ENCODE measurements at regions not wholly inside any gene's neighbourhood (a gene's known extent, or its start where the extent isn't known, plus 50 kb on each side); places are given as distances from the start of the nearest gene placed in this dataset.

DNA sequence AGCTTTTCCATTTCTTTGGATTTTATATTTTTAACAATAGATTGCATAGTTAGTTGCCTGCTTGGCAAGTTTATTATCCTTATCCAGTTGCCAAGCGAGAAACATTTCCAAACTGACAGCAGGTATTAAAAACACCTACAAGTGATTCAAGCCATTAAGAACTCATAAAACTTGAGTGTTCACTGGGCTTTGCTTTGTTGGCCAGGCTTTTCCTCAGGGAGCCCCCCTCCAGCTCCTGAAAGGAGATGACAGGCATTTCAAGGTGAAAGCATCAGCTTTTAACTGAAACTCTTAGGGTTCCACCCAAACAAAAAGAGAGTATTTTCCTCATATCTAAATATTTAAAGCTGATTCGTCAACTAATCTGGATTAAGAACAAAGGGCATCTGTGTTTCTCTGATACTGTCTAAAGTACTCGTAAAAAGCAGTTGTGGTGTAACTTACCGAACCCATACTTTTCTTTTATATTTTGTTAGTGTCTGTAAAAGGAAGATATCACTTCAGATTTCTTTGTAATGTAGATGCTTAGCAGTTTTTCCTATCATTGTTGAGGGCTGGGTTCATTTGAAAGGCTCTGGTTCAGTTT lies 363.4 kb downstream of the OTOL1 start:
- H4K20me1 ChIP-seq (ENCODE audit: control insufficient read depth, extremely low read depth, insufficient read depth, low read length): no peaks in the 10 kb centered on the region
- no peak overlapping the region for H3K9ac ChIP-seq (ENCODE audit: insufficient read depth, low read length)
- H3K27me3 ChIP-seq (ENCODE audit: control insufficient read depth, insufficient read depth, low read length): no peaks in the 10 kb centered on the region
- H3K4me2 ChIP-seq (ENCODE audit: extremely low read depth, insufficient read depth, low read length): no peak overlapping the region
- no peak overlapping the region for H3K27ac ChIP-seq (ENCODE audit: insufficient read depth, low read length)
- no peaks in the 10 kb centered on the region for H3K4me1 ChIP-seq (ENCODE audit: control insufficient read depth, extremely low read depth, insufficient read depth, low read length)
- no peaks in the 10 kb centered on the region for H3K9me3 ChIP-seq (ENCODE audit: control insufficient read depth, insufficient read depth, low read depth, low read length)
- TF ChIP-seq EZH2 (IDR thresholded peaks at IDR 0.05; ENCODE audit: low read length, missing control alignments): no peak
- TF ChIP-seq, protein P1, sequence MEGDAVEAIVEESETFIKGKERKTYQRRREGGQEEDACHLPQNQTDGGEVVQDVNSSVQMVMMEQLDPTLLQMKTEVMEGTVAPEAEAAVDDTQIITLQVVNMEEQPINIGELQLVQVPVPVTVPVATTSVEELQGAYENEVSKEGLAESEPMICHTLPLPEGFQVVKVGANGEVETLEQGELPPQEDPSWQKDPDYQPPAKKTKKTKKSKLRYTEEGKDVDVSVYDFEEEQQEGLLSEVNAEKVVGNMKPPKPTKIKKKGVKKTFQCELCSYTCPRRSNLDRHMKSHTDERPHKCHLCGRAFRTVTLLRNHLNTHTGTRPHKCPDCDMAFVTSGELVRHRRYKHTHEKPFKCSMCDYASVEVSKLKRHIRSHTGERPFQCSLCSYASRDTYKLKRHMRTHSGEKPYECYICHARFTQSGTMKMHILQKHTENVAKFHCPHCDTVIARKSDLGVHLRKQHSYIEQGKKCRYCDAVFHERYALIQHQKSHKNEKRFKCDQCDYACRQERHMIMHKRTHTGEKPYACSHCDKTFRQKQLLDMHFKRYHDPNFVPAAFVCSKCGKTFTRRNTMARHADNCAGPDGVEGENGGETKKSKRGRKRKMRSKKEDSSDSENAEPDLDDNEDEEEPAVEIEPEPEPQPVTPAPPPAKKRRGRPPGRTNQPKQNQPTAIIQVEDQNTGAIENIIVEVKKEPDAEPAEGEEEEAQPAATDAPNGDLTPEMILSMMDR (conservative IDR thresholded peaks at IDR 0.05 in 1 of 2, IDR thresholded peaks at IDR 0.05 in 1 of 2; ENCODE audit: low read depth in 1 of 2, low read length in 2 of 2): no peak
- no peak overlapping the region for H3K4me3 ChIP-seq (replicated peaks in 1 of 4; ENCODE audit: control extremely low read depth in 1 of 4, insufficient read depth in 1 of 4, low read depth in 3 of 4, low read length in 4 of 4)
- H3K36me3 ChIP-seq (ENCODE audit: control insufficient read depth, insufficient read depth, low read length): no peaks in the 10 kb centered on the region
- H2AFZ ChIP-seq (ENCODE audit: low read length): no peak overlapping the region
- no peak for DNase-seq (ENCODE audit: low read depth in 2 of 2)
- no peaks in the 10 kb centered on the region for H3K79me2 ChIP-seq (ENCODE audit: control insufficient read depth, insufficient read depth, low read length)

- Histone ChIP-seq H3K27ac (ENCODE audit: insufficient read depth, low read length) (no peak overlapping the region), H3K9ac (ENCODE audit: insufficient read depth, low read length) (no peak overlapping the region), H2AFZ (ENCODE audit: low read length) (no peak overlapping the region), H3K36me3 (ENCODE audit: control insufficient read depth, insufficient read depth, low read length) (no peaks in the 10 kb centered on the region), H3K27me3 (ENCODE audit: control insufficient read depth, insufficient read depth, low read length) (no peaks in the 10 kb centered on the region), H3K9me3 (ENCODE audit: control insufficient read depth, insufficient read depth, low read depth, low read length) (no peaks in the 10 kb centered on the region), H3K4me1 (ENCODE audit: control insufficient read depth, extremely low read depth, insufficient read depth, low read length) (no peaks in the 10 kb centered on the region), H4K20me1 (ENCODE audit: control insufficient read depth, extremely low read depth, insufficient read depth, low read length) (no peaks in the 10 kb centered on the region), H3K4me2 (ENCODE audit: extremely low read depth, insufficient read depth, low read length) (no peak overlapping the region), H3K4me3 (replicated peaks in 1 of 4; ENCODE audit: control extremely low read depth in 1 of 4, insufficient read depth in 1 of 4, low read depth in 3 of 4, low read length in 4 of 4) (no peak overlapping the region), H3K79me2 (ENCODE audit: control insufficient read depth, insufficient read depth, low read length) (no peaks in the 10 kb centered on the region)
- no peak for TF ChIP-seq EZH2 (IDR thresholded peaks at IDR 0.05; ENCODE audit: low read length, missing control alignments)
- TF ChIP-seq, protein P1 (conservative IDR thresholded peaks at IDR 0.05 in 1 of 2, IDR thresholded peaks at IDR 0.05 in 1 of 2; ENCODE audit: low read depth in 1 of 2, low read length in 2 of 2): no peak
- DNase-seq (ENCODE audit: low read depth in 2 of 2): no peak
Observed at GRCh38 chr3:161863775-161864174, 367.2 kb downstream of the OTOL1 start.

DNA sequence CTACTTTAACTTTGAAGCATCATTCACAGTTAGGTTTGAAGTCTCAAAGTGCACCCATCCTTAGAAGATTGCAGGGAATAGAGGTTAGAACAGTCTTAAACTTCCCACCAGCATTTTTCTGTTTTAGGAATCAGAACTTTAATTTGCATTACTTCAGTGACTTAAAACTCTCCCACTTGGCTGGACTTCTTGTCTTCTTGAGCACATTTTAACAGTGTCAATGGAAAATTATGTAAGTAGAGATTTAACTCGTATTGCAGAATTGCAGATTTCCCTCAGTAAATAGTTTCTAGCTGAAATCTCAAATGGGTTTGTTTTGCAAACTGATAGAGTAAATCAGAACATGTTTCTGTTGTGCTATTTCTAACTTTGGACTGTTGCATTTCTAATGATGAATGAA lies 369.6 kb downstream of the OTOL1 start:
- Histone ChIP-seq H3K9me3 (ENCODE audit: control insufficient read depth, insufficient read depth, low read depth, low read length) (no peaks in the 10 kb centered on the region), H3K4me3 (replicated peaks in 1 of 4; ENCODE audit: control extremely low read depth in 1 of 4, insufficient read depth in 1 of 4, low read depth in 3 of 4, low read length in 4 of 4) (no peak overlapping the region), H3K4me1 (ENCODE audit: control insufficient read depth, extremely low read depth, insufficient read depth, low read length) (no peaks in the 10 kb centered on the region), H3K4me2 (ENCODE audit: extremely low read depth, insufficient read depth, low read length) (no peak overlapping the region), H3K79me2 (ENCODE audit: control insufficient read depth, insufficient read depth, low read length) (no peaks in the 10 kb centered on the region), H3K27ac (ENCODE audit: insufficient read depth, low read length) (no peak overlapping the region), H3K9ac (ENCODE audit: insufficient read depth, low read length) (no peak overlapping the region), H4K20me1 (ENCODE audit: control insufficient read depth, extremely low read depth, insufficient read depth, low read length) (no peaks in the 10 kb centered on the region), H3K27me3 (ENCODE audit: control insufficient read depth, insufficient read depth, low read length) (no peaks in the 10 kb centered on the region), H2AFZ (ENCODE audit: low read length) (no peak overlapping the region), H3K36me3 (ENCODE audit: control insufficient read depth, insufficient read depth, low read length) (no peaks in the 10 kb centered on the region)
- DNase-seq (ENCODE audit: low read depth in 2 of 2): no peak
- TF ChIP-seq, protein P1 (conservative IDR thresholded peaks at IDR 0.05 in 1 of 2, IDR thresholded peaks at IDR 0.05 in 1 of 2; ENCODE audit: low read depth in 1 of 2, low read length in 2 of 2): no peak
- TF ChIP-seq EZH2 (IDR thresholded peaks at IDR 0.05; ENCODE audit: low read length, missing control alignments): no peak
